GM21528 (cell line): ENCODE measurements at regions not wholly inside any gene's neighbourhood (a gene's known extent, or its start where the extent isn't known, plus 50 kb on each side); places are given as distances from the start of the nearest gene placed in this dataset.
"Not testable (repeated sequence)": the region's sequence is repeated elsewhere in the genome, so short reads cannot be mapped to it uniquely, and the experiment has no call there.

Source experiments
- ATAC-seq: cut with Tn5 transposase; IDR thresholded peaks from one replicate; pipeline ENCODE4 v1.9.1; 2021; ENCODE audit warnings: mild to moderate bottlenecking, moderate library complexity; ENCODE audit not compliant: unreplicated experiment, low FRiP score

- not testable (repeated sequence) for ATAC-seq
Measured at GRCh38 chr9:40939201-40939887, 189.1 kb downstream of the FOXD4L6 start.

- ATAC-seq = no peak
Measured at GRCh38 chr9:40935336-40935735, 193.1 kb downstream of the FOXD4L6 start.

GRCh38 chr9:40934480-40934879 lies 194.0 kb downstream of the FOXD4L6 start:
- not testable (repeated sequence) for ATAC-seq

- not testable (repeated sequence) for ATAC-seq
Measured at GRCh38 chr9:40930426-40930825, 198.1 kb downstream of the FOXD4L6 start.

- ATAC-seq = not testable (repeated sequence)
Measured at GRCh38 chr9:40929488-40929845, 199.0 kb downstream of the FOXD4L6 start.

- ATAC-seq = no peak
Measured at GRCh38 chr9:40928803-40929487, 199.5 kb downstream of the FOXD4L6 start.

GRCh38 chr9:40927851-40928802 lies 200.4 kb downstream of the FOXD4L6 start:
- ATAC-seq = no peak

- no peak for ATAC-seq
Measured at GRCh38 chr9:40927260-40927631, 201.2 kb downstream of the FOXD4L6 start.

GRCh38 chr9:40926404-40927259 lies 201.8 kb downstream of the FOXD4L6 start:
- no peak for ATAC-seq

- no peak for ATAC-seq
Measured at GRCh38 chr9:40925149-40925548, 203.3 kb downstream of the FOXD4L6 start.

- not testable (repeated sequence) for ATAC-seq
Measured at GRCh38 chr9:40916399-40916783, 212.1 kb downstream of the FOXD4L6 start.

GRCh38 chr9:40915660-40916398 lies 212.7 kb downstream of the FOXD4L6 start:
- not testable (repeated sequence) for ATAC-seq

- ATAC-seq = no peak
Measured at GRCh38 chr9:40914772-40915659, 213.5 kb downstream of the FOXD4L6 start.

GRCh38 chr9:40913928-40914673 lies 214.4 kb downstream of the FOXD4L6 start:
- no peak for ATAC-seq

- no peak for ATAC-seq
Measured at GRCh38 chr9:40913096-40913719, 215.3 kb downstream of the FOXD4L6 start.

GRCh38 chr9:40912679-40913078 lies 215.8 kb downstream of the FOXD4L6 start:
- not testable (repeated sequence) for ATAC-seq

GRCh38 chr9:40911647-40912046 lies 216.8 kb downstream of the FOXD4L6 start:
- no peak for ATAC-seq
